Memory B cell (primary cell): ENCODE measurements at regions not wholly inside any gene's neighbourhood (a gene's known extent, or its start where the extent isn't known, plus 50 kb on each side); places are given as distances from the start of the nearest gene placed in this dataset.

ENCODE experiments used
- ATAC-seq: fragments of 150-1000 bp; cut with Tn5 transposase; 2 replicates; pipeline ENCODE4 v1.10.0; 2021; ENCODE audit warnings: low read depth, mild to moderate bottlenecking, moderate library complexity
- DNase-seq, 2 donors: peaks; one replicate each; pipeline ENCODE4 v3.0.0; 2022; ENCODE audit warnings: low spot score in 2 of 2
- H3K27ac Mint-ChIP-seq: one replicate; pipeline ENCODE4 v1.8.0; 2022; ENCODE audit warnings: mild to moderate bottlenecking, moderate library complexity, mixed read lengths
- H3K27me3 Mint-ChIP-seq: one replicate; pipeline ENCODE4 v1.8.0; 2022; ENCODE audit warnings: mixed read lengths
- H3K36me3 Mint-ChIP-seq: one replicate; pipeline ENCODE4 v1.8.0; 2022; ENCODE audit warnings: mild to moderate bottlenecking, mixed read lengths
- H3K4me1 Mint-ChIP-seq: one replicate; pipeline ENCODE4 v1.8.0; 2022; ENCODE audit warnings: mixed read lengths
- H3K4me3 Mint-ChIP-seq: one replicate; pipeline ENCODE4 v1.8.0; 2022; ENCODE audit warnings: mild to moderate bottlenecking, moderate library complexity, mixed read lengths
- H3K9me3 Mint-ChIP-seq: one replicate; pipeline ENCODE4 v1.8.0; 2022; ENCODE audit warnings: mixed read lengths

DNA sequence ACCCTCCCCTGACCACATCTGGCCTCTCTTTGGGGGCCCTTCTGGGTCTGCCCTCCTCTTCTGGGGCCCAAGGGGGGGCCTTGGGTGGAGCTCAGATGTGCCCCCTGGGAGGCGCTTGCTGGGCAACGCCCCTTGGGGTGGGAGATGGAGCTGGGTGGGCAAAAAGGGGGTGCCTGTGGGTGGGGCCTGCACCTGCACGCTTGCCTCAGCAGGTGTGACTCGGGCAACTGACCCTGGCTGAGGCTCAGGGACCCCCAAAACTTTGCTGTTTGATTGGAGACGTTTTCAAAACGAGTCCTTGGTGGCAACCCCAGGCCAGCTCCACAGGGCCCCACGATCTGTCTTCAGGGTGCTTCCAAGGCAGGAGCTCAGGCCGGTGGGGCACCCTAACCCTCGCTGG is 105.3 kb downstream of the SIK1 start:
- peaks cover 1% of the 10 kb centered on the region for H3K27me3 Mint-ChIP-seq
- H3K27ac Mint-ChIP-seq: no peak overlapping the region
- peaks cover 20% of the 10 kb centered on the region for H3K4me1 Mint-ChIP-seq
- no peaks in the 10 kb centered on the region for H3K36me3 Mint-ChIP-seq
- no peak overlapping the region for H3K4me3 Mint-ChIP-seq
- DNase-seq (no peak), ATAC-seq (no peak)
- peaks cover 4% of the 10 kb centered on the region for H3K9me3 Mint-ChIP-seq

DNA sequence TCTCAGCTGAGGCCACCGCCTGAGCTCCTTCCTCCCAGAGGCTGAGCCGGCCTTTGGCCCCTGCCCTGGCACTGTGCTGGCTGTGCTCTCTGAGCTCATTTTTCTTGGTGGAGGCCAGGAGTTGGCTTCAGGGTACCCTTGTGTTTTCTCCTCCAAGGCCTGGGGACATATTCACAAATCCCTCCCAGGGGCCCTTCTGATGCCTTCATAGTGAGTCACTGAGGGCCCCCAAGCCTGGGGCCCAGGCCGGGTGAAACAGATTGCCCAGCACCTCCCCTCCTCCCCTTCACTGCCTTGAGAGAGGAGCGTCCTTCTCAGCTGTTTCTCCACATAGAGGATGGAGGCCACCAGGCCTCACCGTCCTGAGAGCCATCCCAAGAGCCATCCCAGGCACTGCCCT is 105.8 kb downstream of the SIK1 start:
- no peak for DNase-seq
- Mint-ChIP-seq H3K4me1 (peaks cover 17% of the 10 kb centered on the region), H3K27ac (no peak overlapping the region), H3K4me3 (no peak overlapping the region), H3K9me3 (peaks cover 4% of the 10 kb centered on the region), H3K36me3 (no peaks in the 10 kb centered on the region), H3K27me3 (peaks cover 1% of the 10 kb centered on the region)
- ATAC-seq: no peak

GRCh38 chr21:43320526-43320925 is 106.4 kb downstream of the SIK1 start:
- Mint-ChIP-seq H3K9me3 (peaks cover 4% of the 10 kb centered on the region), H3K27me3 (peaks cover 3% of the 10 kb centered on the region), H3K36me3 (no peaks in the 10 kb centered on the region), H3K27ac (no peak overlapping the region), H3K4me3 (no peak overlapping the region), H3K4me1 (peaks cover 15% of the 10 kb centered on the region)
- ATAC-seq (no peak), DNase-seq (no peak)

GRCh38 chr21:43318841-43319781 is 107.8 kb downstream of the SIK1 start:
- peak overlapping the region; percentile 43 for H3K4me3 Mint-ChIP-seq
- DNase-seq (no peak), ATAC-seq (peak; percentile 83)
- peaks cover 17% of the 10 kb centered on the region for H3K4me1 Mint-ChIP-seq
- peaks cover 4% of the 10 kb centered on the region for H3K9me3 Mint-ChIP-seq
- peak overlapping the region; percentile 6 for H3K27ac Mint-ChIP-seq
- peaks cover 6% of the 10 kb centered on the region for H3K27me3 Mint-ChIP-seq
- no peaks in the 10 kb centered on the region for H3K36me3 Mint-ChIP-seq

DNA sequence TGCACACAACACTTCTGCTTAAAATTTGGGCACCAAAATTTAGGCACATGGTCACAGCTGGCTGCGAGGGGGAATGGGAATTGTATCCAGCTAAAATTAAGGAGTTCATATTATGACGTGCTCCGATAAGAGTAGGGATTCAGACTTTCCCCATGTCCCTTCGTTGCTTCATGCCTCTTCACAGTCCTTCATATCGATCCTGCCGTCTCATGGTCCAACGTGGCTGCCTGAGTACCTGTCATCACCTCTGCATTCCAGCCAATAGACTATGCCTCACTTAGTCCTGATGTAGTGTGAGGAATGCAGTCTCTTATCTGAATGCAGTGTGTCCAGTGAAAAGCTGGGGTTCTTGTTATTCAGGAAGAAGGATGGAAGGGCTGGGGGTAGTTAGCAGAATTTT is 108.6 kb downstream of the SIK1 start:
- H3K27ac Mint-ChIP-seq: no peak overlapping the region
- ATAC-seq: no peak
- peaks cover 4% of the 10 kb centered on the region for H3K9me3 Mint-ChIP-seq
- H3K4me3 Mint-ChIP-seq: no peak overlapping the region
- DNase-seq: no peak
- H3K27me3 Mint-ChIP-seq: peaks cover 6% of the 10 kb centered on the region
- H3K36me3 Mint-ChIP-seq: no peaks in the 10 kb centered on the region
- H3K4me1 Mint-ChIP-seq: peaks cover 23% of the 10 kb centered on the region

DNA sequence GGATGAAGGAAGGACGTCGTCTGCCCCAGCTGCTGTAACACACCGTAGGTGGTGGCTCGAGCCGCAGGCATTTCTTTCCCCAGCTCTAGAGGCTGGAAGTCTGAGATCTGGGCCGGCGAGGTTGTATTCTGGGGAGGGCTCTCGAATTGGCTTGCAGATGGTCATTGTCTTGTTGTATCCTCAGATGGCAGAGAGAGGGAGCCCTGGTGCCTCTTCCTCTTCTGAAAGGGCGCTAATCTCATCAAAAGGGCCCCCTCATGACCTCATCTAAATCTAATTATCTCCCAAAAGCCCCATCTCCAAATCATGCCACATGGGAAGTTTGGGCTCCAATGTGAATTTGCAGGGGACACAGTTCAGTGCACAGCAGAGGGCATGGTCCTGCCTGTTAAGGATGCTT is 109.0 kb downstream of the SIK1 start:
- Mint-ChIP-seq H3K27me3 (peaks cover 6% of the 10 kb centered on the region), H3K36me3 (no peaks in the 10 kb centered on the region), H3K4me3 (no peak overlapping the region), H3K4me1 (peaks cover 26% of the 10 kb centered on the region), H3K27ac (no peak overlapping the region), H3K9me3 (peaks cover 4% of the 10 kb centered on the region)
- ATAC-seq (no peak), DNase-seq (no peak)

GRCh38 chr21:43317254-43317748 is 109.6 kb downstream of the SIK1 start:
- ATAC-seq (no peak), DNase-seq (no peak)
- Mint-ChIP-seq H3K9me3 (peaks cover 4% of the 10 kb centered on the region), H3K27ac (no peak overlapping the region), H3K4me3 (no peak overlapping the region), H3K4me1 (peaks cover 31% of the 10 kb centered on the region), H3K36me3 (no peaks in the 10 kb centered on the region), H3K27me3 (peaks cover 6% of the 10 kb centered on the region)

DNA sequence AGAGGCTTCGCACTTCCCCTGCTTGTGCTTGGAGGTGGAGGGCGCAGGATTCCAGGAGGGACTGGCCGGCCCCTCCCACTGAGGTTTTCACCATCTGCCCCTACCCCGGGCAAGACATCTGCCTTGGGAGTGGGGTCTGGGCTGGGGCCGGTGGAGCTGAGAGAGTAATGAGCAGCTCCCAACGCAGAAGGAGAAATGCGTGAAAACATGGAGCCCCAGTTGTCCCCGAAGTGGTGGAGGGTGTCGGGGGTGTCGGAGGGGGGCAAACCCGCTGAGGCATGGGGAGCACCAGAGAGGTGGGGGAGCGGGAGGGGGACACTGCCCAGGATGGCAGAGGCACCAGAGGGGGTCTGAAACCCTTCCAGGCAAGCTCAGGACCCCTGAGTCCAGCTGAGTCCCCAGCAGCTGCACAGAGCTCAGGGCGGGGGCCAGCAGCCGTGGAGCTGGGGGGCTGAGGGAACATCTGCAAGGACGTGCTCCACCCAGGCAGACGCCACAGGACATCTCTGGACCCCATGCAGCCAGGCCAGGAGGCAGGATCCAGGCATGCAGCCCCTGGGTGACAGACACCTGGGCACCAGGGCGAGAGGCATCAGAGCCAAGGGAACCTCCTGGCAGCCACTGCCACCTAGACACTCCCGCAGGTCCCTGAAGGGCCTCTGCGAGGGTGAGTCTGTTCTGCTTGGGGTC is 110.6 kb downstream of the SIK1 start:
- DNase-seq (no peak), ATAC-seq (no peak)
- H3K9me3 Mint-ChIP-seq: peaks cover 4% of the 10 kb centered on the region
- no peak overlapping the region for H3K4me3 Mint-ChIP-seq
- peaks cover 6% of the 10 kb centered on the region for H3K27me3 Mint-ChIP-seq
- no peak overlapping the region for H3K27ac Mint-ChIP-seq
- H3K4me1 Mint-ChIP-seq: peaks cover 40% of the 10 kb centered on the region
- no peaks in the 10 kb centered on the region for H3K36me3 Mint-ChIP-seq

DNA sequence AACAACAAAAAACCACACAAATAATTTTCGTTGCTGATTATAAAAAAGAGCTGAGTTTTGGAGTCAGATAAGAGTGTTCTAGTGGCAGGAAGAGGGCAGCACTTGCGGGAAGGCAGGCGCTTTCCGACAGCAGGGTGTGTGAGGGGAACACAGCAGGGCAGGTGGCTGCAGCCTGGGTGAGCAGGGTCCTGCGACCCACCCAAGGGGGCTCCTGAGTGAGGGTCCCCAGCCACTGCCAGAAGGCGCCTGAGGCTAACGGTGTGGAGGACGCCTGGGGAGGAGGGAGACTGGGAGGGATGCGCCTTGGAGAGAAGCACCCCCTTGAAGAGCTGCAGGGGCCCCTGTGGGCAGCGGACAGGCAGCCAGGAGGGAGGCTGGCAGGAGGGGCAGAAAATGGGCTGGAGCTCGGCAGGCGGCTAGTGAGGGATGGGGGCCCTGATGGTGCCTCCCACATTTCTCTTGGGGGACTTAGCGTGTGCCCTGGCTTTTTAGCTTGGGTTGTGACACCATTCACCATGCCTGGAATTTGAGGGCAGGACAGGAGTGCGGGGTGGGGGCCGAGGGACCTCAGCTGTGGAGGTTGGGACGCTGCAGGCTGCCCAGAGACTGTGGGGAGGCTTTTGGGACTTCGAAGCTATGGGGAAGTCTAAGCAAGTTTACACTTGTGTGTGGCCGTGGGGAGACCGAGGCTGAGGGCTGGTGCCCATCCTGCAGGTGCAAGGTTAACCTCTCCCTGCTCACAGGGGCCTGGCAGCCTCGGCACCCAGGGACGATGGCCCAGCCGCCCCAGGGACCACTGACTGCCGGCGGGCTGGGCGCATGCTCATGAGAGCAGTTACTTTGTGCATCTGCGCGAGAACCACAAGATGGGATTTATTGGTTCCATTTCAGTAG is 111.4 kb downstream of the SIK1 start:
- Mint-ChIP-seq H3K27me3 (peaks cover 6% of the 10 kb centered on the region), H3K9me3 (peaks cover 4% of the 10 kb centered on the region), H3K27ac (peak overlapping the region; percentile 91), H3K36me3 (no peaks in the 10 kb centered on the region), H3K4me3 (peak overlapping the region; percentile 6), H3K4me1 (peaks cover 42% of the 10 kb centered on the region)
- ATAC-seq (peak; percentile 31), DNase-seq (no peak)

DNA sequence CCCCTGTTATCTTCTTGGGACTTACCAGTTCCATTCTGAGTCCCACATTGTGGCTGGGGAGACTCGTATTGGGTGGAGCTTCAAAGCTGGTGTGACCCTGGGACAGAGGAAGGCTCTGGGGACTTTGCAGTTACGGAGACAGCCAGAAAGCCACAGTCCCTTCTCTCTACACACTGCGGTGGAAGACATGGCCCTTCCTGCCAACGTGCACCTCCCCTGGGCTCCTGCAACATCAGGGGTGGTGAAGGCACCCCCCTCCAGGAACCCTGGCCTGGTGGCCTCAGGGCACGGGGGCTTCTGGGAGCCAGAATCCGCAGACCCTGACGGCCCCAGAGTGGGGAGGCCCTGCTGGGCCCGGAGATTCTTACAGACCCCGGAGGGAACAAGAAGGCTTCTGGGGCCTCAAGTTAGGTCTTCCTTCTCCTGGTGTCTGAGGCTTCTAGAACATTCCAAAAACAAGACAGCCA is 113.0 kb downstream of the SIK1 start:
- H3K27ac Mint-ChIP-seq: no peak overlapping the region
- H3K27me3 Mint-ChIP-seq: peaks cover 6% of the 10 kb centered on the region
- ATAC-seq: peak; percentile 17
- peak overlapping the region; percentile 32 for H3K4me3 Mint-ChIP-seq
- no peak for DNase-seq
- peaks cover 4% of the 10 kb centered on the region for H3K9me3 Mint-ChIP-seq
- peaks cover 41% of the 10 kb centered on the region for H3K4me1 Mint-ChIP-seq
- H3K36me3 Mint-ChIP-seq: no peaks in the 10 kb centered on the region

DNA sequence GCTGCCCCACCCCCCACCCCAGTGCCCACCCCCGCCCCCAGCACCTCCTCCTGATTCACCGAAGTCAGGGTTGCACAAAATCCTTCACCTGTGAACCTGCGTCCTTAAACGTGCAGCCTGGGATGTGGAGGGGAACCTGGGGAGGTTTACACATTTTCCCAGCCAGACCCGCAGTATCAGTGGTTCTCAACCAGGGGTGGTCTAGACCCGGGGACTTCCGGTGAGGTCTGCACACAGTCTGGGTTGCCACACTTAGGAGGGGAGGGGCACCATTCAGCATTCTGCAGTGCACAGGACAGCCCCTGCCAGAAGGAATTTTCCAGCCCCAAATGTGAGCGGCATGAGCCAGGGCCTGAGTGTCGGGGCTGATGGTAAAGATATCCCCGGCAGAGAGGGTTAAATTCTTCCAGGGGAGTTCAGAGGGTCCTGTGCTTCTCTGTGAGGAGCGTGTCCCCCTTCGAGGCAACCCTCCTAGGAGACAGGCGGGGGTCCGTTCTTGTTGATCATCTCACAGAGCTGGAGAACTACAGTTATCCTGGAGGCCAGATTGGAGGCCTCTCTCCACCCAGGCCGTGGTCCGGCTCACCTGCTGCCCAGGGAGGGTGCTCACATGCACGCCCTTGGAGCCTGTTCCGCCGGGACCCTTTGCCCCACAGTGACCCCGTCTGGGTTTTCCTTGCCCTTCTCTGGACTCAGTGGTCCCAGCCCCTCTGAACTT is 113.6 kb downstream of the SIK1 start:
- Mint-ChIP-seq H3K4me3 (peak overlapping the region; percentile 37), H3K4me1 (peaks cover 38% of the 10 kb centered on the region), H3K27me3 (peaks cover 5% of the 10 kb centered on the region), H3K27ac (no peak overlapping the region), H3K36me3 (no peaks in the 10 kb centered on the region), H3K9me3 (peaks cover 4% of the 10 kb centered on the region)
- DNase-seq: no peak
- ATAC-seq: no peak

GRCh38 chr21:43312751-43313169 is 114.2 kb downstream of the SIK1 start:
- Mint-ChIP-seq H3K27ac (no peak overlapping the region), H3K9me3 (peaks cover 4% of the 10 kb centered on the region), H3K4me1 (peaks cover 40% of the 10 kb centered on the region), H3K4me3 (peak overlapping the region; percentile 44), H3K36me3 (no peaks in the 10 kb centered on the region), H3K27me3 (peaks cover 4% of the 10 kb centered on the region)
- DNase-seq: no peak
- peak; percentile 63 for ATAC-seq

DNA sequence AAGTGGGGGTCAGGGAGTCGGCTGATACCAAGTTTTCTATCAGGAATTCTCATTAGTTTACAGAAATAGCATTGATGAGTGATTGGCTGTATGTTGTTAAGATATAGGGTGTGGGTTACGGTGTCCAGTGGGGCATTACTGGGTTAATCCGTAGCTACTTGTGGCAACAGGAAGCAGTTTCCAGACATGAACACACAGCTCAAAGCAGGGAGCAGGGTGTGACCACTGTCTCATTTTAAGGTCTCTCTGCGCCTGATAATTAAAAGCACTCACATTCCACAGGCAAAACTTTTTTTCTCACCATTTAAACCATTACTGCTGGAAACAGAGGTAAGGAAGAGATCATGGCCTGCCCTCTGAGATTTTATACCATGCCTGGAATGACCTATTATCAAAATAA is 114.9 kb downstream of the SIK1 start:
- H3K27me3 Mint-ChIP-seq: peaks cover 4% of the 10 kb centered on the region
- H3K4me3 Mint-ChIP-seq: no peak overlapping the region
- H3K27ac Mint-ChIP-seq: no peak overlapping the region
- no peaks in the 10 kb centered on the region for H3K36me3 Mint-ChIP-seq
- no peak for DNase-seq
- H3K4me1 Mint-ChIP-seq: peaks cover 47% of the 10 kb centered on the region
- ATAC-seq: no peak
- no peaks in the 10 kb centered on the region for H3K9me3 Mint-ChIP-seq
